GM18907 (cell line): ENCODE measurements at regions not wholly inside any gene's neighbourhood (a gene's known extent, or its start where the extent isn't known, plus 50 kb on each side); places are given as distances from the start of the nearest gene placed in this dataset.
"Not testable (repeated sequence)": the region's sequence is repeated elsewhere in the genome, so short reads cannot be mapped to it uniquely, and the experiment has no call there.

ENCODE experiments used
- ATAC-seq: cut with Tn5 transposase; IDR thresholded peaks from one replicate; pipeline ENCODE4 v1.9.1; 2021; ENCODE audit warnings: mild to moderate bottlenecking, moderate library complexity; ENCODE audit not compliant: unreplicated experiment

DNA sequence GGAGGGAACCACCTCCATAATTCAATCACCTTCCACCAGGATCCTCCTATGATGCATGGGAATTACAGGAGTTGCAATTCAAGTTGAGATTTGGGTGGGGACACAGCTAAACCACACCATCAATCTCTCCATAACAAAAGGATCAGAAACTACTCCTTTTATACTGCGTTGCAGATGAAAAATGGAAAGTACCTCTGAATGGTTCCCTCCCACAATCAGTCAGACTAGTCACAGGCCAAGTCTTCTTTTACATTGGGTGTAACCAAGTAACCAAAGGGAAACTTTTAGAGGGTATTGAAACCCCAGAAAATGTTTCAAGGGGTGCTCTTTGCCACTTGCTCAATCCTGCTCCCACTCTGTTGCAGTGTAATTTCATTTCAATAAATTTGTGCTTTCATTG lies 504.3 kb upstream of the CNTN3 start:
- no peak for ATAC-seq

DNA sequence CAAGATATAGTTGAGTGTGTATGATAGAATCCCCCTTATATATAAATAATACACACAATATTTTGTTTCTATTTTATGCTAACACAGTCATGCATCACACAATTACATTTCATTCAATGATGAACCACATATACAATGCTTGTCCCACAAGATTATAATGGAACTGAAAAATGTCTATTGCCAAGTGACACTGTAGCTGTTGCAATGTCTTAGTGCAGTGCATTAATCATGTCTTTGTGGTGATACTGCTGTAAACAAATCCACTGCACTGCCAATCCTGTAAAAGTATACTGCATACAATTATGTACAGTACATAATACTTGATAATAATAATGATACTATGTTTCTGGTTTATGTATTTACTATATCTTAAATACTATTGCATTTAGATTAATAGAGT lies 512.1 kb upstream of the CNTN3 start:
- no peak for ATAC-seq

DNA sequence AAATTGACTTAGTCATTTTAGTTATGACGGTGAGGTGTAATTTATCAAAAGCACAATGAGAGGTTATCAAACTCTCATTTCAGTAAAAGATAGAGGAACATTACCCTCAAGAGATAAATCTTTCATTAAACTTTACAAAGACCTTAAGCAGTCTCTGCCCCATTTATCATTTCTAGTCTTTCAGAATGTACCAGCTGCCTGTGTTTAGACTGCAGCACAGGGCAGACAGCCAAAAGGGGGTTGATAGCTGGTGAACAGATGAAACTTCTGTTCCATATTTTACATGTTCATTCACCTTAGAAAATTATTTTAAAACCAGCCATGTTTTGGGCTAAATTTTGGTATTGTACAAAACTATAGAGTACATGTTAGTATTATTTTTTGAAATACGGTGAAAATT lies 514.6 kb upstream of the CNTN3 start:
- ATAC-seq = no peak

GRCh38 chr3:75136100-75136897 lies 521.8 kb upstream of the CNTN3 start:
- no peak for ATAC-seq

- ATAC-seq = no peak
These were observed 523.9 kb upstream of the CNTN3 start for GRCh38 chr3:75138345-75138744.

DNA sequence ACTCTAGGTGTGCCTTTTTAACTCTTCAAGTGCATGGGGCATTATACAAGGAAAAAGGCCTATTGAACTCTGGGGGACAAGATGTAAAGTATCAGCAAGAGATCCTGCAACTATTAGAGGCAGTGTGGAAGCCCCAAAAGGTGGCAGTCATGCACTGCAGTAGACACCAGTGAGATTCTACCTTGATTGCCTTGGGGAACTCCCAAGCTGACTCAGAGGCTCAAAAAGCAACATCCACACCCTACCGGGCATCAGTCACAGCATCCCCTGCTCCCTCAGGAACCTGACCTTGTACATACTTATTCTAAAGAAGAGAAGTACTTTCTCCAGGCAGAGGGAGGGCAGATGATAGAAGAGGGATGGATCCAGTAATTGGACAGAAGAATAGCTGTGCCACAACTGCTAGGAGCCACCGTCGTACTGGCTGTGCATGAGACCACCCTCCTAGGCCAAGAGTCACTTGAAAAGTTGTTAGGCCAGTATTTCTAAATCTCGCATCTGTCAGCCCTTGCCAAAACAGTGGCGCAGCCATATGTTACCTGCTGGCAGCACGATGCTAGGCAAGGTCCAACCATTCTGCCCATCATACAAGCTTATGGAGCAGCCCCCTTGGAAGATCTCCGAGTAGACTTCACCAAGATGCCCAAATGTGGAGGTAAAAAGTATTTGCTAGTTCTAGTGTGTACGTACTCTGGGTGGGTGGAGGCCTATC lies 523.1 kb upstream of the FRG2C start:
- ATAC-seq = no peak

DNA sequence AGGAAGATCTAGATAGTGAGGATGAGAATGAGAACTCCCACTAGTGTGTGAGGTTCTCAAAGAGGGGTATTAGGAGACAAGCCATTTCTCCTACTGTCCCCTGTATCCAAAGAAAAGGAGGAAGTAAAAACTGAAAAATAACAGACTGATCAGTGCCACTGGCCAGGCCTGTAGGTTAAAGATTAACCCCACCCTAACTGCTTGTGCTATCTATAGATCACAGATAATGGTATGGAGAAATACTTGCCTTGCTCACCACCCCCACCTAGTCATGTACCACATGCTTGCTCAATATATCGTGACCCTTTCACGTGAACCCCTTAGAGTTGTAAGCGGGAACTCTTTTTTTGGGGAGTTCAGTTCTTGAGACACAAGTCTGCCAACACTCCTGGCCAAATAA lies 519.7 kb upstream of the FRG2C start:
- no peak for ATAC-seq

GRCh38 chr3:75171630-75172230 lies 492.4 kb upstream of the FRG2C start:
- ATAC-seq = no peak

DNA sequence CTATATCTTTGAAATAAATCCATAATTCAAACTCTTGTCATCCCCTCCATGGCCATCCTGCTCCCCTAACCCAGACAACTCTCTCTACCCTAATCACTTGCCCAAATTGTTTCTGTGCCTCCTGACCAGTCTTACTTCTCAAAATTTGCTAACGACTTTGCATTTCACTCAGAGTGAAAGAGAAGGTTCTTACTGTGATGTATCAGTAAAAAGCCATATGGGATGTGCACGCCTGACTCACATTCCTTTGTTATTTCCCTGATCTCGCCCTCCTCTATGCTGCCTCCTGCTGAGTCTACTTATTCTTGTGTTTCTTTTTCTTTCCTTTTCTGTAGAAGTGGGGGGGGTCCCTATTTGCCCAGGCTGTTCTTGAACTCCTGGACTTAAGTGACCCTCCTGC lies 487.2 kb upstream of the FRG2C start:
- no peak for ATAC-seq

DNA sequence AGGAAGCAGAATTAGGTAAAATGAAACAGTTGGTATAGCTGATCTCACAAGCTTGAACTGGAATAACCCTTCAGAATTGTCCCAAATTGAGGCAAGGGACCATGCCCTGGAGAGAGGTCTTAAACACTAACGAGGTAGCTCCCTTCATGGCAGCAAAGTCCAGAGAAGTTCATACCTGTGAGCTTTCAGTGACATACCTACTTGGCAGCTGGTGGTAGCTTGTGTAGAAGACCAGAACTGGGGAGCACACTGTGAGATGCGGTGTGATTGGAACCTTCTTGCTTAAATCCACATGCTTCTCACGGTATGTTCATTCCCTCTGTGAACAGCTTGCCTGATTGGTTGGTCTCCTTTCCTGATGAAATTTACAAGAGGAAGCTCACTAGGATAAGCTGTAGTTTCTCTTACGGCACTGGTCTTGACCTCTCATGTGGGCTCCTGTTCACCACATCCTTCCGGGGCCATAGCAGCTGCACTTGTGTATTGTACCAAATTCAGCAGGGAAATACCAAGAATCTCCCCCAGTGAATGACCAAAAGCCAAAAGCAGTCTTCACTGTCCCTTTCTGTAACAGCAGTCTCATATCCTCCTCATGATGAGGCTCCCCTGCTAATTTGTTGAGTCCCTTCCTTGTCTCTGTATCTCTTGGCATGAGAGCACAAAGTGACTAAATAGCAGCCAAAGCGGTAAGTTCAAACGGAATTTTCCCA lies 483.7 kb upstream of the FRG2C start:
- peak; percentile 62 for ATAC-seq

DNA sequence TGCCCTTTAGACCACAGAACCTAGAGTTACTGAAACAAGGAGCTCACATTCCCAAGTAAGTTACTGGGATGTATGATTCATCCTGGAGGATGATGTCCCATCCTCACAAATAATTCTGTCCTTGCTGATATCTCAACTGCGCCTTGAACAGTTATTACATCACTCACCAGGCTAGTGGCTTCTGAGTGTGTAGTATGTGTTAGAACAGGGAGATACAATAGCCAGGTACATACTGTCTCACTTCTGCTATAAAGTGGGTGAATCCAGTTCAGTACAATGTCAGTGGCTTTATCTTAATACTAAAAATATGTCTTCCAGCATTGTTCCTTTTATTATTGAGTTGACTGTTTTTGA lies 483.2 kb upstream of the FRG2C start:
- no peak for ATAC-seq

DNA sequence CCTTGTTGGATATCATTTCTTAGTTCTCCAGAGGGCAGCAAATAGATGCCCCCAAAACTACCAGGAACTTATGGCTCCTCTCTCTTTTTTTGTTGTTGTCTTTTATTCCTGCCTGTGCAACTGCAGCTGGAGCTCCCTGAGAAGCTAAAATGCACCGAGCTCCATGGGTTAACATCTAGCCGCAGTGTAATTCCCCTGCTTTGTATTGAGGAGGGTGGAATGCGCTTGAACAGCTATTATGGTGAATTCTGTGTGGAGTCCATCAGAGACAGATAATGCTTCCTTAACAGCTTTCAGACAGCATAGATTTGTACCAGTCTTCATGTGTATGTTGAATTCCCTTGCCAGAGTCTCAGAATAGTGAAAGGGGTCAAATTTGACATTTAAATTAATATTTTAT lies 475.2 kb upstream of the FRG2C start:
- ATAC-seq = no peak

DNA sequence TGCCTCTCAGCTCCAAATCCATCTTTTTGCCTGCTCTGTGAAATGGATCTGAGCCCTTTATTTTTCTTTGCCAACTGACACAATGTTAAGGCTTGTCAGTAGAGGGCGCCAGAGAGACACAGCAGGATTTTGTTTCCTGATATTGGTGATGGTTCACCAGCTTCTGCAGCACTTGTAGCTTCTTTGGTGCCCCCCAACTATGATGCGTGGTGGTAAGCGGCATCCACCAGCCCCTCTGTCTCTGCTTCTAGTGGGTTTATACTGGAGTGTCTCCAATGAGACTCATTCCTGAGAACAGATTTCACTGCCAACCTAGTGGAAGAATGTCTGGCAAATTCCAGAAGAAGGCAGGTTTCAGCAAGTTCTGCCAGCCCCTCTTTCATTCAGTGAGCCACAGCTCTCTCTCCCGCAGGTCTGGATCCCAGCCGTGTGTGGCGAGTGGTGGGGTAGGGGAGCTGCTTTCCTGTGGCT lies 471.9 kb upstream of the FRG2C start:
- ATAC-seq = peak; percentile 89

DNA sequence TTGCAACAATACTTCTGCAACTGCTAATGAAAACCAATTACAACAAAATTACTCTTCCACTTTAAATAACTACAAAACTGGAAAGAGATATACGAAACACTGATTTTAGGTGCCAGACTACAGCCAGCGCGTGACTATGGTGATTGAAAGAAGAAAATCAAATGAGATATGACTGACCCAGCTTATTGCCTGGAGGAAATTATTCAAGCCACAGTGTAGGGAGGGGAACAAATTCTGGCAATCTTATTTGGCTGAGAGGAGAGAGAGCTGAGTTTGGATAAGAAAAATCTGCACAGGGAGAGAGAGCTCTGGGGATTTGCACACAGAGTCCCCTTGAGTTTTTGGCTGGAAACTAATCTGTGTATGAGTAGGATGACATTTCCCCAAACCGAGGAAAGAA lies 470.3 kb upstream of the FRG2C start:
- no peak for ATAC-seq

DNA sequence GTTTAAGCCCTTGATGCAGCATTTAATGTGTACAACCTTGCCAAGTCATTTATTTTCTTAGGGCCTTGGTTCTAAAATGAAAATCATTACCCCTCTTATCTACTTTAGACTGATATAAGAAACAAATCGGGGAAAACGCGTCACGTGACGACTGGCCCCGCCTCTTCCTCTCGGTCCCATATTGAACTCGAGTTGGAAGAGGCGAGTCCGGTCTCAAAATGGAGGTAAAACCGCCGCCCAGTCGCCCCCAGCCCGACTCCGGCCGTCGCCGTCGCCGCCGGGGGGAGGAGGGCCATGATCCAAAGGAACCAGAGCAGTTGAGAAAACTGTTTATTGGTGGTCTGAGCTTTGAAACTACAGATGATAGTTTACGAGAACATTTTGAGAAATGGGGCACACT lies 449.8 kb upstream of the FRG2C start:
- not testable (repeated sequence) for ATAC-seq

- no peak for ATAC-seq
These were observed 445.6 kb upstream of the FRG2C start for GRCh38 chr3:75218577-75218976.

DNA sequence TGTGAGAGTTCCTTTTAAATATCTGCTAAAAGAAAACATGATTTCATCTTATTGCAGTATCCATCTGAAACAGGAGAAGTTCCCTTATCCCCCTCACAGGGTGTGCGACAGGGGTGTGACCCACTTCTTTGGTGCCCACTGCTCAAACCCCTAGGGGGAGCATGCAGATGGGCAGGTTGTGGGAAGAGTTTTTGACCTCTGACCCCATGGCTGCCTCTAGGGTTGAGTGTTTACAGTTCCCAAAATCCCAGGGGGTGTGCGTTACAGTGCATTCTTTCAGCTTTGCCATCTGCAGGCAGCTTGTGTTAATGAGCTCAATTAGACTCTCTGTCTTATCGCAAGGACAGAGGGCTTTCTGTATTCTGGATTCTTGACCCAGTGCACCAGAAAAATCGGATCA lies 443.2 kb upstream of the FRG2C start:
- no peak for ATAC-seq

DNA sequence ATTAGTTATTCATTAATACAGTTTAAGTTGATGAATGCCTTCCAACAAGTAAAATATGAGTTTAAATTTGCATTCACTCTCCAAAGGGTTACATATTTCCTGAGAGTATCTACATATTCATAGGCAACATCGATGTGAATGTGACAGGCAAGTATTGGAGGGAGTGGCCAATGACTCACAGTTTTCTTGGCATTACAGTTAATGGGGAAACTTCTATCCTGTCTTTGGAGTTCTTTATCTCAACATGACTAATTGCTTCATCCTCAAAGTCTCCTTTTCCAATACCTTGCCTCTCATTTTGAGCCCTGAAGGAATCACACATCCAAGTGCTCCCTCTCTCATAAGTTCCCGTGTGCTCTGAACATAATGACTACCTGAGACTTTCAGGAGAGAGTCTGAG lies 439.7 kb upstream of the FRG2C start:
- ATAC-seq = no peak

- ATAC-seq = no peak
These were observed 431.9 kb upstream of the FRG2C start for GRCh38 chr3:75232216-75232615.

DNA sequence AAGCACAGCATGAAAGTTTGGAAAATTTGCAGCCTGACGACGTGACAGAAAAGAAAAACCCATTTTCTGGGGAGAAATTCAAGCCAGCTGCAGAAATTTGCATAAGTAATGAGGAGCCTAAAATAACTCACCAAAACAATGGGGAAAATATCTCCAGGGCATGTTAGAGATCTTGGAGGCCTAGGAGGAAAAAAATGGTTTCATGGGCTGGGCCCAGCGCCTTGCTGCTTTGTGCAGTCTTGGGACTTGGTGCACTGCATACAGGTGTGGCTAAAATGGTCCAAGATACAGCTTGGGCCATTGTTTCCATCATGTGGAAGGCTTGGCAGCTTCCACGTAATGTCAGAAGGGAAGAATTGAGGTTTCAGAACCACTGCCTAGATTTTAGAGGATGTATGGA lies 428.5 kb upstream of the FRG2C start:
- ATAC-seq = no peak

GRCh38 chr3:75237053-75237452 lies 427.1 kb upstream of the FRG2C start:
- no peak for ATAC-seq

- ATAC-seq = no peak
These were observed 426.7 kb upstream of the FRG2C start for GRCh38 chr3:75237477-75237876.
